Heart right ventricle (tissue), 16 donors: ENCODE measurements at regions not wholly inside any gene's neighbourhood (a gene's known extent, or its start where the extent isn't known, plus 50 kb on each side); places are given as distances from the start of the nearest gene placed in this dataset.
A peak's percentile ranks its signal among the peaks of the same experiment; 100 is the strongest.

Experiments used
- ATAC-seq, 8 donors: fragments of 200-7000 bp; cut with Tn5 transposase; one replicate each; pipeline ENCODE4 v1.9.1; 2020; ENCODE audit warnings: mild to moderate bottlenecking in 8 of 8, moderate library complexity in 8 of 8, moderate number of reproducible peaks in 1 of 8
- DNase-seq, 2 donors: peaks; one replicate each; pipeline ENCODE4 v3.0.0-alpha.2; 2020
- H3K27ac ChIP-seq, 10 donors: fragments of 200-600 bp; sonication (generic) in 2 of 10; one replicate each; pipeline versions ENCODE4 v1.5.0 to v1.8.0; 2020 to 2022; ENCODE audit warnings: mild to moderate bottlenecking in 3 of 10
- H3K27me3 ChIP-seq, 7 donors: fragments of 200-600 bp; one replicate each; pipeline ENCODE4 v1.8.0; 2021 to 2022; ENCODE audit warnings: mild to moderate bottlenecking in 2 of 7
- H3K36me3 ChIP-seq, 9 donors: fragments of 200-600 bp; sonication (generic) in 1 of 9; one replicate each; pipeline versions ENCODE4 v1.5.0 to v1.8.0; 2020 to 2022; ENCODE audit warnings: mild to moderate bottlenecking in 2 of 9
- H3K4me1 ChIP-seq, 9 donors: fragments of 200-600 bp; sonication (generic) in 1 of 9; one replicate each; pipeline versions ENCODE4 v1.5.0 to v1.8.0; 2020 to 2022; ENCODE audit warnings: mild to moderate bottlenecking in 4 of 9
- H3K4me3 ChIP-seq, 10 donors: fragments of 200-600 bp; sonication (generic) in 2 of 10; one replicate each; pipeline versions ENCODE4 v1.5.0 to v1.8.0; 2020 to 2022; ENCODE audit warnings: mild to moderate bottlenecking in 7 of 10, moderate library complexity in 2 of 10
- H3K9me3 ChIP-seq, 11 donors: fragments of 200-600 bp in 10 of 11; sonication (generic) in 2 of 11; one replicate each; pipeline versions ENCODE4 v1.5.0 to v1.8.0; 2013 to 2022; ENCODE audit warnings: mild to moderate bottlenecking in 2 of 11, control low read depth in 1 of 11, moderate library complexity in 1 of 11
- CTCF ChIP-seq, 9 donors: fragments of 200-600 bp; sonication (generic) in 2 of 9; IDR thresholded peaks; one replicate each; pipeline versions ENCODE4 v1.5.0 to v1.8.0; 2021 to 2022; ENCODE audit warnings: antibody characterized with exemption in 9 of 9, mild to moderate bottlenecking in 5 of 9, moderate library complexity in 1 of 9
- WGBS, 2 donors: extraction: QIAGEN DNeasy Blood & Tissue Kit; methylation state at CpG; one replicate each; pipeline ENCODE4 v1.1.7; 2013; ENCODE audit warnings: inconsistent platforms in 1 of 2; 5-methylcytosine and 5-hydroxymethylcytosine counted together
- intact Hi-C, 10 donors: fragments of 100-400 bp; cut with DNase I; formaldehyde crosslinking; loops; one replicate each; pipeline versions ENCODE4 v1.11.1 to v1.14.2; 2022
- donor health status: Arrhythmogenic right ventricular cardiomyopathy.
- donor health status: ischemic (EF 13 %, LVEDD 7.1; RV severe dilation, severe dysfunction).
- donor health status: healthy with polysubstance abuse.
- donor health status: DM: no; HTN: yes; CAD: no.
- donor health status: DM: no; HTN: no; CAD: no.
- donor health status: ischemic (EF 25% LVEDD 6.9; RV normal size, moderate dysfunction).
- donor health status: ischemic (EF 25% LVEDD 5.7; RV mildly dilated, moderate dysfunction).
- donor health status: healthy.
- donor health status: DM: yes; HTN: yes; CAD: no.
- donor health status: Ischemic cardiomyopathy.
- donor health status: ischemic (EF 35%, LVEDD 5.7; RV mildly dilated, moderate dysfunction).
- donor health status: nonischemic (EF 11% LVEDD 7.7; RV severe dilation, severe dysfunction).
- donor health status: DM: yes; HTN: yes; CAD: no.
- donor health status: PGD.
- donor health status: ischemic (EF 29% LVEDD 5.4; RV normal size, mild dysfunction).
- donor health status: nonischemic (EF 23%, LVEDD 6.1; RV moderate dilation, normal function).

- H3K27ac ChIP-seq, result no peak overlapping the region
- H3K4me3 ChIP-seq, result no peak overlapping the region
- H3K9me3 ChIP-seq, result peaks cover 0 to 12% (median 0%) of the 10 kb centered on the region in 11 donors
- H3K36me3 ChIP-seq, result no peaks in the 10 kb centered on the region
- H3K4me1 ChIP-seq, result peaks cover 0 to 5% (median 0%) of the 10 kb centered on the region in 9 donors
- DNase-seq (no peak), ATAC-seq (peak in 1 of 8 donors; percentile 35)
- intact Hi-C loops, result loop anchor here in 1 of 10 donors (5.0 kb wide), 1 partner anchor 60 kb away; no protein-coding TSS in a partner anchor
- H3K27me3 ChIP-seq, result no peaks in the 10 kb centered on the region
- 90% methylated on average over 17 of the region's 17 CpGs for WGBS, 2 donors
- no peak for TF ChIP-seq CTCF (IDR thresholded peaks at IDR 0.05)
These were observed 340.0 kb downstream of the C16orf95 start for GRCh38 chr16:86977076-86977676.

GRCh38 chr16:86978445-86979030, 338.7 kb downstream of the C16orf95 start:
- Histone ChIP-seq H3K4me3 (no peak overlapping the region), H3K27ac (no peak overlapping the region), H3K4me1 (peaks cover 0 to 5% (median 0%) of the 10 kb centered on the region in 9 donors), H3K27me3 (no peaks in the 10 kb centered on the region), H3K36me3 (no peaks in the 10 kb centered on the region), H3K9me3 (peaks cover 0 to 12% (median 0%) of the 10 kb centered on the region in 11 donors)
- TF ChIP-seq CTCF (IDR thresholded peaks at IDR 0.05), result no peak
- no peak for DNase-seq
- 82 to 91% methylated on average over 12 of the region's 12 CpGs for WGBS, 2 donors
- ATAC-seq, result no peak
- intact Hi-C loops, result loop anchor here in 1 of 10 donors (5.0 kb wide), 1 partner anchor 61 kb away; no protein-coding TSS in a partner anchor

GRCh38 chr16:86979061-86979460, 338.1 kb downstream of the C16orf95 start:
- peaks cover 0 to 8% (median 0%) of the 10 kb centered on the region in 11 donors for H3K9me3 ChIP-seq
- no peaks in the 10 kb centered on the region for H3K27me3 ChIP-seq
- no peaks in the 10 kb centered on the region for H3K36me3 ChIP-seq
- intact Hi-C loops, result loop anchor here in 1 of 10 donors (5.0 kb wide), 1 partner anchor 62 kb away; no protein-coding TSS in a partner anchor
- H3K4me1 ChIP-seq, result peaks cover 0 to 5% (median 0%) of the 10 kb centered on the region in 9 donors
- no peak for TF ChIP-seq CTCF (IDR thresholded peaks at IDR 0.05)
- no peak overlapping the region for H3K27ac ChIP-seq
- DNase-seq (no peak), ATAC-seq (no peak)
- WGBS, 2 donors, result 94 to 96% methylated on average over 6 of the region's 6 CpGs
- no peak overlapping the region for H3K4me3 ChIP-seq

GRCh38 chr16:86979984-86980553, 337.1 kb downstream of the C16orf95 start:
- H3K9me3 ChIP-seq, result peaks cover 0 to 3% (median 0%) of the 10 kb centered on the region in 11 donors
- no peak for TF ChIP-seq CTCF (IDR thresholded peaks at IDR 0.05)
- no peaks in the 10 kb centered on the region for H3K27me3 ChIP-seq
- H3K27ac ChIP-seq, result no peak overlapping the region
- intact Hi-C loops, result loop anchor here in 2 of 10 donors (5.0 to 10.0 kb wide), 2 partner anchors 63 to 115 kb away; no protein-coding TSS in a partner anchor
- 81 to 92% methylated on average over 1 of the region's 1 CpG for WGBS, 2 donors
- no peak for ATAC-seq
- H3K4me3 ChIP-seq, result no peak overlapping the region
- no peak for DNase-seq
- peaks cover 0 to 8% (median 0%) of the 10 kb centered on the region in 9 donors for H3K4me1 ChIP-seq
- no peaks in the 10 kb centered on the region for H3K36me3 ChIP-seq
